Globus pallidus (tissue), 1 donor: ENCODE measurements at regions not wholly inside any gene's neighbourhood (a gene's known extent, or its start where the extent isn't known, plus 50 kb on each side); places are given as distances from the start of the nearest gene placed in this dataset.

Experiments
- DNase-seq: peaks from one replicate; pipeline ENCODE4 v3.0.0-alpha.2; 2015; ENCODE audit warnings: low spot score

GRCh38 chr5:74576941-74577456 lies 63.5 kb downstream of the ENC1 start:
- DNase-seq: no peak

GRCh38 chr5:74575741-74576538 lies 64.6 kb downstream of the ENC1 start:
- DNase-seq: no peak

DNA sequence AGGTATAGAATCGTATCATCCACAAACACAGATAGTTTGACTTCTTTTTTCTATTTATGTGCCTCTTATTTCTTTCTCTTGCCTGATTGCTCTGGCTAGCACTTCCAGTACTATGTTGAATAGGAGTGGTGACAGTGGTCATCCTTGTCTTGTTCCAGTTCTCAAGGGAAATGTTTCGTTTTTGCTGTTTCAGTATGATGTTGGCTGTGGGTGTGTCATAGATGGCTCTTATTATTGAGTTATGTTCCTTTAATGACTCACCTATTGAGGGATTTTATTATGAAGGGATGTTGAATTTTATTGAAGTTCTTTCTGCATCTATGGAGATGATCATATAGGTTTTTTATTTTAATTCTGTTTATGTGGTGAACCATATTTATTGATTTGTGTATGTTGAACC lies 70.3 kb downstream of the ENC1 start:
- no peak for DNase-seq

DNA sequence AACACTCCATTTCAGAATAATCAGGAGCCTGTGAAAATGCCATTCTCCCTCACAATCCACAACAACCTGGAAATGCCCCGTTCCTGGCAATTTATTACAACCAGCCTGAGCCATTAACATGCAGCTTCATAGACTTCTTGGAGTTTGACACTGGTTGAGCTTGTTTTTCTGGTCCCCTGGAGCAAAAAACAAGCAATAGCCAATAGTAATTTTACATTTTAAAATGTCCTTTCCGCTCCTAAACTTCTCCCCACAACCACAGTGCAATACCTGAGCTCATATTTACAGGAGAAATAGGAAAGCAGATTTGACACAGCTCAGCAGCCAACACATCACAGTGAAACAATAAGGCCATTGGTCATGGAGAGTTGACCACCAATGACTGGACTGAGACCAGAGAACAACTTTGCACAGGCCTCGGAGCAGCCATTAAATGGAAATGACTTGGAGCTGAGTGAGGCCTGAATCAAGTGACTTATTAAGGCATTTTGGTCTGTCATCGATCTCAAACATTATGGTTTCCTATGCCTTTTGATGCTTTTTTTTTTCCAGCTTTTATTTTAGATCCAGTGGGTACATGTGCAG lies 73.0 kb downstream of the ENC1 start:
- no peak for DNase-seq

GRCh38 chr5:74562122-74562521 lies 78.4 kb downstream of the ENC1 start:
- no peak for DNase-seq

- no peak for DNase-seq
These were observed 80.3 kb downstream of the ENC1 start for GRCh38 chr5:74560245-74560644.

GRCh38 chr5:74556631-74557595 lies 83.6 kb downstream of the ENC1 start:
- peak; percentile 16 for DNase-seq

- DNase-seq: peak; percentile 21
These were observed 84.5 kb downstream of the ENC1 start for GRCh38 chr5:74556006-74556405.

DNA sequence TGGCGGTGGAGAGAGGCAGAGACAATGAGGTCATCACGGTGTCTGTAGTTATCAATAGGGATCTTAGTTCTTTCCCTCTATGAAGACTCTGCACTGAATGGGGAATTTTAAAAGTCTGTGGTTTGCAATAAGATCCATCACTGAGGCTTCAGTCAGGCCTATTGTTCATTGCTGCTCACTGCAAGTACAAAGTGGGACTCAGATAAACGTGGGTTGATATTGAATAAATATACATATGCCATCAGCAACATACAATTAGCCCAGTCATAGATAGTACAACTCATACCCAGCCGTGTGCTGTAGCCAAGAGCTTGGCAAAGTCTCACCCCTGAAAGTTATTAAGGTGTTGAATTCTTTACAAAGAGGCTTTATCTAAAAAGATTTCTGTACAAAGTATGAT lies 88.4 kb downstream of the ENC1 start:
- DNase-seq: no peak

- DNase-seq: no peak
These were observed 89.6 kb downstream of the ENC1 start for GRCh38 chr5:74550927-74551326.

GRCh38 chr5:74549384-74549783 lies 91.1 kb downstream of the ENC1 start:
- DNase-seq: no peak

GRCh38 chr5:74546796-74547195 lies 93.7 kb downstream of the ENC1 start:
- DNase-seq: no peak

DNA sequence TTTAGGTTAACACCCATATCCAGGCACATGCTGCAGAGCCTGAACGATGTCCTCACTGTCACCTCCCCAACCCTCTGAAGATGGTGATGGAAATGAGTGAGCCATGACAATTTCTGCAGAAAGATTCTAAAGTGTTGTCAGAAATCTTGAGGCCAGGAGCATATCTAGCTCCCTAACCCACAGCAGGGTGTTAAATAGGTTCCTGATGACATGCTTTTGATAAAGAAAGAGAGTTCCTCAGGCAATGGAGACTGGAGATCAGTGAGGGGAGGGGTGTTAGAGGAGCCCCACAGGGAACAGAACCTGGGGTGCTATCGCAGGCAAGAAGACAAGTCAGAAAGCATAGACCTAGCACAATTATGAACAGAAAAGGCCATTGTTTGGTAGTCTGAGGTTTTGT lies 95.7 kb downstream of the ENC1 start:
- no peak for DNase-seq

DNA sequence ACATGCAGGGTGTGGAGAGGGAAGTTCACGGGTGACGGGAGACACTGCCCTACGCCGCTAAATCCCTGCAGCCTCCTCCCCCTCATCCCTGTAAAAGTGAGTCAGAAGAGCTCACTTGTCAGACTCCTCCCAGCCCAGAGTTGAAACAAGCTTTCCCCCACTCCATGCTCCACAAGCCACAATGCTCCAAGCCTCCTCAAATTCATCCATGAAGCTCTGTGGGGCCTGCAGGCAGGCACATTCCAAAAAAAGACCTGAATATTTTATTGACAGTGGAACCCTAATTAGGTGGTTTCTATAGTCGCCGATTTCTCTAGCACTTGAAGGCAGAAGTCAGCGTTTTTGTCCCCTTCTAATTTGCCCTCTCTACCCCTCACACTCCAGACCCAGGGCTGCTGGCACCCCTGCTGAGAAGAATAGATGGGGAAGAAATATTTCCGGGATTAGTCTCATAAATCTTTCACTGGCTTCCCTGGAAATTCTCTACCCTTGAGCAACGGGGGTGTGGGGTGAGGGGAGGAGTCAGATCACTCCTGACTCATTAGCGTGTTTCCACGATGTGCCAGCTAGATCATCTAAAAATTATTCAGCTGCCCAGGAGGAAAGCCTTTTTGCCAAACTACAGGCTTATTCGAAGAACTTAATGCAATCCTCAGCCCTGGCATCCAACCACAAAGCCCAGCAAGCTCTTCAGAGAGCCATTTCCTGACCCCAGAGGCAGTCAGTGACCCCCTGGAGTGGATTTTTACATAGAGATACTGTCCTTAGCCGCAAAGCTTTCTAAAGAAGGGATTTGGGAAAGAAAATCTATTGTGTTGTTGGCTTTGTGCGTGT lies 97.1 kb downstream of the ENC1 start:
- no peak for DNase-seq

DNA sequence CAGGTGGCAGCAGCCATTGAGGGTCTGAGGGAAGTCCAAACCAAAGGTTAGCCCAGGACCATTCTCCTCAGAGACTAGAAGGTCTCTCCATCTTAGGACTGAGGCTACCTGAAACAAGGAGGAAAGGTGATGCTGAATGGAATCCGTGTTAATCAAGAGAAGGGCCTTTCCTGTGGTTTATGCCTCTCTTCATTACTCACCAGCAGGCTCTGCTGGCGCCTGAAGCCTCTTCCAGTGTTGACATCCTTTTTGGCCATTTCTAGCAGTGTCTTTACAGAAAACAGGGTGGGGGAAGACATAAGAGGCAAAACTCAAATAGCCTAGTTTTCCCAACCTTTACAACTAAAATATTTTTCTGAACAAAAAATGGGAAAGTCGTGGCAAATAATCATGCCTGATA lies 98.0 kb downstream of the ENC1 start:
- no peak for DNase-seq

DNA sequence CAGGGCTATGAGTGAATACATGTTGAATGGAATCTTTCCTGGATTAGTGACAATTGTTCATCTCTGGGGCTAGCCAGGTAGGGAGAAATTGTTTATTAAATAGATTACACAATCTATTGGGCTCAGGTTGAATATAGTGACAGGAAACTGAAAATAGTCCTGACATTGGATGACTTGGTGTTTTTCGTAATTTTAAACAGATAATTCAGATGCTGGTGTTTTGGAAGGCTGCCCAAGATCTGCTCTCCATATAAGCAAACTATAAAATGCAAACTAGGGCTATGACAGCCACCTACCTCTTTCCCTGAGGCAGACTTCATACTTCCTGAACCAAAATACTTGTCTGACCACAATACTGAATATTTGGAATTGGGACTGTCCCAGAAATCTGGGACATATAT lies 99.1 kb downstream of the ENC1 start:
- no peak for DNase-seq

GRCh38 chr5:74540622-74541021 lies 99.9 kb downstream of the ENC1 start:
- DNase-seq: no peak

DNA sequence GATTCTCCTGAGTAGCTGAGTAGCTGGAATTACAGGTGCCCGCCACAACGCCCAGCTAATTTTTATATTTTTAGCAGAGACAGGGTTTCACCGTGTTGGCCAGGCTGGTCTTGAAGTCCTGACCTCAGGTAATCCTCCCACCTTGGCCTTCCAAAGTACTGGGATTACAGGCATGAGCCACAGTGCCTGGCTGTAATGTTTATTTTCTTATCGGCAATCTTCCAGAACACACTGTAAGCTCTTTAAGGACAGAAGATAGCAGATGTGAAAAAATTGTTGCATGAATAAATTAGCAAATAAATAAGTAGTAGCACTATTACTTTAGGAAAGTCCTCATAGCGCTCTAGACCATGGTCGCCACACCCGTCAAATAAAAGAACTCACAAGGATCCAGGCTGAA lies 100.5 kb downstream of the ENC1 start:
- DNase-seq: no peak

- no peak for DNase-seq
These were observed 102.3 kb downstream of the ENC1 start for GRCh38 chr5:74538206-74538661.

DNA sequence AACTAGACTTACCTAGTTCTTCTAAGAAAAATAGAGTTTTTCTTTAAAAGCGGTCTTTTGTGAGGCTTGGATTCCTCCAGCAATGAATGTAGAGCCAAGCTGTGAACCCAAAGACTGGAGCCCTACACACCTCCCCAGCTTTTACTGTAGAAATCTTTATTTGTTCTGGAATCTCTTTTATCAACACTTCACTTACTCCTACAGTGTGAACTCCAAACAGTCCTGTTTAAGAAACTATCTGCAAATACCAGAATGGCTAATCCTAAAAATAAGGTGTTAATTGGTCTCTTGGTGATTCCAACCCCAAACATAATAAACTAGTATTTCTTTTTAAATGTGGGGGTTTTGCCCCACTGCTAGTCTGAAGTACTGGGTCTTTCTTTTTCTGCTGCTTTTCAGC lies 103.9 kb downstream of the ENC1 start:
- no peak for DNase-seq

DNA sequence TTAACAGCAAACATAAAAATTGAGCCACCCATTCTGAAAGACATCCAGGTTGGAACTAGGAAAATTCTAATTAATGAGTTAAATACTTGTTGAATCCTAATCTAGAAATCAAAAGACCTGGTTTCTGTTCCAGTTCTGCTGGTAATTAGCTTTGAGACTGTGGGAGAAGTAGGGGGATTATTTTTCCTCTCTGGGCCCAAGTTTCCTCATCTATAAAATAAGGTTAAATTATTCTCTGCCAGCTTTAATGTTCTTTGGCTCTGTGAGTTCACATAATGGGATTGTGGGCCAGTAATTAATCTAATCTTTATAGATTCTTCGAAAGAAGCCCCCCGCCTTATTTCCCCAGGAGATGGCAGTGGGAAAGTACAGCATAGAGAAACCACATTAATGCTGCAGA lies 104.6 kb downstream of the ENC1 start:
- no peak for DNase-seq
